Testis (tissue), 2 donors: ENCODE measurements at regions not wholly inside any gene's neighbourhood (a gene's known extent, or its start where the extent isn't known, plus 50 kb on each side); places are given as distances from the start of the nearest gene placed in this dataset.

Experiments
- CTCF ChIP-seq, 3 experiments: fragments of 450-650 bp in 2 of 3; fragments of 200-600 bp in 1 of 3; sonication (generic) in 1 of 3; IDR thresholded peaks; one replicate each; pipeline ENCODE4 v1.5.1; 2016 to 2019; ENCODE audit warnings: antibody characterized with exemption in 3 of 3, mild to moderate bottlenecking in 2 of 3, moderate library complexity in 1 of 3
- POLR2A ChIP-seq: fragments of 450-650 bp; IDR thresholded peaks from one replicate; pipeline ENCODE4 v1.6.1; 2017; ENCODE audit warnings: antibody characterized with exemption, mild to moderate bottlenecking, moderate library complexity

- TF ChIP-seq CTCF (IDR thresholded peaks at IDR 0.05) (no peak), POLR2A (no peak)
Measured at GRCh38 chr6:2346078-2346477, 100.7 kb upstream of the GMDS start.
